Hematopoietic multipotent progenitor cell treated with erythropoietin and hydrocortisone succinate and interleukin-3 and kit ligand, for 4 days (in vitro differentiated cells): ENCODE measurements at regions not wholly inside any gene's neighbourhood (a gene's known extent, or its start where the extent isn't known, plus 50 kb on each side); places are given as distances from the start of the nearest gene placed in this dataset.
"Not testable (repeated sequence)": the region's sequence is repeated elsewhere in the genome, so short reads cannot be mapped to it uniquely, and the experiment has no call there.

Source experiments
- DNase-seq: peaks from one replicate; pipeline ENCODE4 v3.0.0-alpha.2; 2015

GRCh38 chr3:72269475-72269874 lies 484.5 kb upstream of the PROK2 start:
- DNase-seq, result no peak

GRCh38 chr3:72266921-72267524 lies 482.1 kb upstream of the PROK2 start:
- not testable (repeated sequence) for DNase-seq

GRCh38 chr3:72266016-72266370 lies 481.0 kb upstream of the PROK2 start:
- peak; percentile 25 for DNase-seq

- DNase-seq, result no peak
Observed at GRCh38 chr3:72265256-72266015, 480.5 kb upstream of the PROK2 start.

GRCh38 chr3:72263223-72263990 lies 478.5 kb upstream of the PROK2 start:
- no peak for DNase-seq

GRCh38 chr3:72262736-72263135 lies 477.8 kb upstream of the PROK2 start:
- no peak for DNase-seq

GRCh38 chr3:72261566-72262564 lies 476.9 kb upstream of the PROK2 start:
- no peak for DNase-seq

GRCh38 chr3:72260588-72260910 lies 475.6 kb upstream of the PROK2 start:
- DNase-seq, result no peak

GRCh38 chr3:72259755-72260587 lies 475.0 kb upstream of the PROK2 start:
- DNase-seq, result no peak

- DNase-seq, result peak; percentile 43
Observed at GRCh38 chr3:72258361-72259141, 473.6 kb upstream of the PROK2 start.

GRCh38 chr3:72257738-72258137 lies 472.8 kb upstream of the PROK2 start:
- no peak for DNase-seq

- DNase-seq, result no peak
Observed at GRCh38 chr3:72257203-72257602, 472.3 kb upstream of the PROK2 start.

GRCh38 chr3:72256716-72257115 lies 471.8 kb upstream of the PROK2 start:
- DNase-seq, result no peak

- DNase-seq, result peak; percentile 72
Observed at GRCh38 chr3:72255791-72256559, 471.0 kb upstream of the PROK2 start.

GRCh38 chr3:72255191-72255590 lies 470.2 kb upstream of the PROK2 start:
- DNase-seq, result no peak

GRCh38 chr3:72254483-72254882 lies 469.5 kb upstream of the PROK2 start:
- DNase-seq, result no peak

GRCh38 chr3:72250725-72251124 lies 465.8 kb upstream of the PROK2 start:
- DNase-seq, result no peak

- no peak for DNase-seq
Observed at GRCh38 chr3:72248869-72249268, 463.9 kb upstream of the PROK2 start.

GRCh38 chr3:72248389-72248761 lies 463.4 kb upstream of the PROK2 start:
- DNase-seq, result no peak

GRCh38 chr3:72247645-72248388 lies 462.9 kb upstream of the PROK2 start:
- DNase-seq, result no peak
